GM19035 (cell line): ENCODE measurements at regions not wholly inside any gene's neighbourhood (a gene's known extent, or its start where the extent isn't known, plus 50 kb on each side); places are given as distances from the start of the nearest gene placed in this dataset.
"Not testable (repeated sequence)": the region's sequence is repeated elsewhere in the genome, so short reads cannot be mapped to it uniquely, and the experiment has no call there.

Source experiments
- ATAC-seq: cut with Tn5 transposase; IDR thresholded peaks from one replicate; pipeline ENCODE4 v1.9.1; 2021; ENCODE audit not compliant: unreplicated experiment

DNA sequence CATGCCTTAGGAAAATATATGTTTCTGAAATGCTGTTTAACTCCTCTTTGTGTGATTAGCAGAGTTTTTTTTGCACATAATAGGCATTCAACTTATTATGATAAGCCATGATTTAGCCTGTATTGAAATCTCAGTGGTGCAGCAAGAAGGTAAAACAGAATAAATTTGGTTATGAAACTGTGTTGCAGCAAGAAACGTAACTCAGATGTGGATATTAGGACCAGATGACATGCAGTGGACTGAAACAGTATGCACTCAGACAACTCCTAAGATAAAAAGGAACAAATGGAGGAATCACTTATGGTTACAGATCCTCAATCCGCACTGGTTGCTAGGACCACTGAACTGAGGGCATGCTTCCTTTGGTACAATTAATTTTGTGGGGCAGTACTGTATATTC lies 254.2 kb upstream of the HSF2 start:
- ATAC-seq = no peak

GRCh38 chr6:122145741-122146240 lies 253.7 kb upstream of the HSF2 start:
- no peak for ATAC-seq

DNA sequence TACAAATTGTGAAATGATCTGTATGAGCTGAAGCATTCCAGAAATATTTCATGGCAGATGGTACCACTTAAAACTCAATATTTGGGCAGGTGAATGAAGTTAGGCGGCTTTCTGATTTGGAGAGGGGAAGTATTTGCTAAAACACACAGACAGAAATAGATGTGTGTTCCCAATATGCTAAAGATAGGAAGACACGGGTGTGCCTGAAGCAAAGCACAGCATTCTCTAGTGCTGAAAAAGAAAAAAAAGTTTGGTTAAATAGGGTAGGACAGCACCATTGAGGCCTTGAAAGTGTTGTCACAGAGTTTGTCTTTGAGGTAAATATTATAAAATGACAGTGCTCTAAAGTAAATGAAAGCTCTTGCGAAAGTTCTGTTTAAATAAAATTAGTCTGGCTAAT lies 252.2 kb upstream of the HSF2 start:
- no peak for ATAC-seq

GRCh38 chr6:122151066-122151465 lies 248.4 kb upstream of the HSF2 start:
- ATAC-seq = no peak

DNA sequence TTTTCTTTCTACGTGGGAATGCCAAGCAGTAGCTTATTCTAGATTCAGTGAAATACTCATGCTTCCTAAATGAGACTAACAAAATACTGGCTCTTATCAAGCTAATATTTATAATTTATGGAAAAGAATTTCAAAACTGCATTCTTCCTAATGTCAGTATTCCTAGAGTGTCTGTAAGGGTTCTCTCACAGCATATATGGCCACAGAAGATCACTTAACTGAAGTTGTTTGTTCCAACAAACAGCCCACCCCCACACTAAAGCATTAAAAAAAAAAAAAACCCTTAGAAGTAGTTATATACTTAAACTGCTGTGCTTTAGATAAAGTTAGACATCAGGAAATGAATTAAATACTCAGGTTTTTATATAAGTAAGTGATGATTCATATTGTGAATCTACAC lies 247.7 kb upstream of the HSF2 start:
- ATAC-seq = no peak

- ATAC-seq = no peak
Observed at GRCh38 chr6:122153557-122153956, 245.9 kb upstream of the HSF2 start.

- no peak for ATAC-seq
Observed at GRCh38 chr6:122154155-122154554, 245.3 kb upstream of the HSF2 start.

DNA sequence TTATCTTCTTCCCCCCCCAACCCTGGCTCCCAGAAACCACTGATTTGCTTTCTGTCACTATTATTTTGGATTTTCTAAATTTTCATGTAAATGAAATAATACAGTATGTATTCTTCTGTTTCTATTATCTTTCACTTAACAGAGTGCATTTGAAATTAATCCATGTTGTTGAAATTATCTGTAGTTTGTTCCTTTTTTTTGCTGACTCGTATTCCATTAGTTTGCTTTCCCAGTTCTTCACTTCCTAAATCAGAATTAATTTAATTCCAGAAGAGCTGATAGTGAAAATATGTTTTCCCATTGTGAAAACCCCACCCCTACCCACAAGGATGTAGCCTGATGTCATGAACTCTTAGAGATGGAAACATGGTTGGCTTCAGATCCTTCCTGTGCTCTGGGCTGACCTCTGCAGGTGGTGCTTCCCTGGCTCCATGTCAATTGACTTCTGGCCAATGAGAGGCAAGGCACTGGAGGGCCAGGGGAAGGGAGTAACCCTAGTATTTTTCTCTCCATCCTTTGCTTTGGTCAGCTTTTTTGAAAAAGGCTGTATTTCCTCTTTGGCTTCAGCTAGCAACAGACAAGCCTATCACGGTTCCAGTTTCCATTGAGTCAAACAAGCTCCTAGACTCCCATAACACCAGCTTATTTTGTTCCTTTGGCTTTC lies 244.4 kb upstream of the HSF2 start:
- ATAC-seq = no peak

- no peak for ATAC-seq
Observed at GRCh38 chr6:122161136-122161535, 238.3 kb upstream of the HSF2 start.

DNA sequence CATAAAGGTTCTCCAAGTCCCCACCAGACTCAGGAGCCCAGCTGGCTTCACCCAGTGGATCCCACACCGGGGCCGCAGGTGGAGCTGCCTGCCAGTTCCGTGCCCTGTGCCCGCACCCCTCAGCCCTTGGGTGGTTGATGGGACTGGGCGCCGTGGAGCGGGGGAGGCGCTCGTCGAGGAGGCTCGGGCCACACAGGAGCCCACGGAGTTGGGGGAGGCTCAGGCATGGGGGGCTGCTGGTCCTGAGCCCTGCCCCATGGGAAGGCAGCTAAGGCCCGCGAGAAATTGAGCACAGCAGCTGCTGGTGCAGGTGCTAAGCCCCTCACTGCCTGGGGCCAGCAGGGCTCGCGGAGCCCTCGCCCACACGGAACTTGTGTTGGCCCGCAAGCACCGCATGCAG lies 234.4 kb upstream of the HSF2 start:
- ATAC-seq = no peak

- ATAC-seq = no peak
Observed at GRCh38 chr6:122170274-122170673, 229.2 kb upstream of the HSF2 start.

DNA sequence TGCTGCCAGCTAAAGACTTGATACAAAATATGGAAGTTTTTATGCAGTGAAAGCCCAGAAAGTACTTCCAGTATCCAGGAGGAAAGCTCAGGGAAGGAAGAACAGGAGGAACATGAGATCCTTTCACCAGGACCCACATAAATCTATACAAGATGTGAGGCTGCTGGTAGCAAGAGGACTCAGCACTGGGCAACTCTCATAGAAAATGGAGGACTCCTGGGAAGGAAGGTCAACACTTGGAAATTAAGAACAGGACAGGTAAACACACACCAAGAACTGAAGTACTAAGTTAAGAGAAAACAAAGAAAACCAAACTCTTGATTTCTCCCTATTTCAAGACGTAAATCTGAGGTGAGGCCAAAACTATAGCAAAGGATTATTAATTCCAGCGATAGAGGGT lies 220.5 kb upstream of the HSF2 start:
- ATAC-seq = no peak

GRCh38 chr6:122180132-122180531 lies 219.3 kb upstream of the HSF2 start:
- no peak for ATAC-seq

GRCh38 chr6:122182061-122182460 lies 217.4 kb upstream of the HSF2 start:
- no peak for ATAC-seq

- no peak for ATAC-seq
Observed at GRCh38 chr6:122184401-122184827, 215.0 kb upstream of the HSF2 start.

GRCh38 chr6:122185458-122185857 lies 214.0 kb upstream of the HSF2 start:
- ATAC-seq = not testable (repeated sequence)

DNA sequence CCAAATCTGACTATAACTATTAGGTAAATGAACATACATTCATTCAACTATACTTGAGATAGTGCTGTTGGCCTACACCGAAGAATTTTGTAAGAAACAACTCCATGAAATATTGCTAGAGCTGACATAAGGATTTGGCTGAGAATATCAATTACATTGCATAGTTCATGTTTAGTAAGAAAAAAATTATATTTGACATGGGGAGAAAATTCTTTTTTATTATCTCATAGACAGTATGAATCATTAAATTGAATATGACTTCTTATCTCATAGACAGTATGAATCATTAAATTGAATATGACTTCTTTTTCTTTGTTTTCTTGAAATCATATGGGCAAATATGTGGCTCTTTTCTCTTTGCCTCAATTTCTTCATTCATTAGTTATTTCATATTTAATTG lies 212.3 kb upstream of the HSF2 start:
- no peak for ATAC-seq

GRCh38 chr6:122198922-122199321 lies 200.5 kb upstream of the HSF2 start:
- no peak for ATAC-seq

GRCh38 chr6:122200440-122200839 lies 199.0 kb upstream of the HSF2 start:
- no peak for ATAC-seq

GRCh38 chr6:122202576-122203137 lies 196.8 kb upstream of the HSF2 start:
- no peak for ATAC-seq

DNA sequence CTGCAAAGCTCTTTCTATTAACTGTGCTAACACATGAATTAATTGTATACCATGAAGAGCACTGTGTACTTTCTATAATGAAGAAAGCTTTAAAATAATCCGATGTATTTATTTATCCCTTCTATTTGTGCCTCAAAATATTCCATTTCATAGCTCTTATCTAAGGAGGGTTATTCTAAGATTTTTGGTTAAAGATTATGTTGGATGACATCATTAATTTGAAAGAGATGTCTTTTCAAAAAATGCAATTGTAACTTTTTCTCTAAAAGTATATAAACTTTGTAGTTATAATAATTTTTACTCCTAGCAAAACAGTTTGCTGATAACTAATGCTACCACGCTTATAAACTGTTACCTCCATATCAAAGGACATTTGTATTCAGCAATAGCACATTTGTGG lies 192.4 kb upstream of the HSF2 start:
- no peak for ATAC-seq

- no peak for ATAC-seq
Observed at GRCh38 chr6:122207794-122208193, 191.7 kb upstream of the HSF2 start.
